Left renal pelvis (tissue), 4 donors: ENCODE measurements at regions not wholly inside any gene's neighbourhood (a gene's known extent, or its start where the extent isn't known, plus 50 kb on each side); places are given as distances from the start of the nearest gene placed in this dataset.
"Not testable (repeated sequence)": the region's sequence is repeated elsewhere in the genome, so short reads cannot be mapped to it uniquely, and the experiment has no call there.

Source experiments
- DNase-seq, 4 donors: peaks; one replicate each; pipeline ENCODE4 v3.0.0-alpha.2; 2013; ENCODE audit warnings: low read depth in 4 of 4, low spot score in 3 of 4

DNA sequence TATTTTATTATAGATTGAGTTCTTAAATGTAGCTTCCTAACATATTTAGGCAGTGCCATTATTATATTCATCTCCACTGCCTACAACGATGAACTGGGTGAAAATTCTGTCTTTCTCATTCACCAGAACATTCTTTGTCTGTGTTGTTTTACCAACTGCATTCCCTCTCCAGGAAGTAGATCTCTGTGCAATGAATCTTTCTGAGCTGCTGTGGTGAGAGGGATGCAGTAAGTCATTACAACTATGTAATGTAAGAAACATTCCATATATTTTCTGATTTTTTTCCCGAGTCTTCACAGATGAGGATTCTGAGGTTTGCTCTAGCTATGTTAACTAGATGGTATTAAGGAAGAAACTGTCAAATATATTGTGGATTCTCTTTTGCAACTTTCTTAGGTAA lies 811.9 kb upstream of the PCDH7 start:
- no peak for DNase-seq

DNA sequence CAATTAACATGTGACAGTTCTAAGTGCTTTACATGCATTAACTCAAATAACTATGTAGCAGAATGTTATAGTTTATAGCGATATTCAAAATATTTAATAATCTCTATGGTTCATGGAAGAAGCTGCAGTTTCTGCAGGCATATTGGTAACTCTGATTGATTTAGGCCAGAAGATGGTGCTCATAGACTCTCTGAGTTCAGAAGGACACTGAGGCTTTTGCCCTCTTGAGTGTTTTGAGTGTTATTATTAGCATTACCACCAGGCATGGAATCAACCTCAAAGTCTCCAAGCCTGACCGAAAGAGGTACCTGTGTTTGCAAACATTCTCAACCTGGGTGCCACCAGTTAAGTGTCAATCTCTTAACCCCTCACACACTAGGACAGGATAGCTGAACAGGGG lies 792.3 kb upstream of the PCDH7 start:
- DNase-seq, result no peak

DNA sequence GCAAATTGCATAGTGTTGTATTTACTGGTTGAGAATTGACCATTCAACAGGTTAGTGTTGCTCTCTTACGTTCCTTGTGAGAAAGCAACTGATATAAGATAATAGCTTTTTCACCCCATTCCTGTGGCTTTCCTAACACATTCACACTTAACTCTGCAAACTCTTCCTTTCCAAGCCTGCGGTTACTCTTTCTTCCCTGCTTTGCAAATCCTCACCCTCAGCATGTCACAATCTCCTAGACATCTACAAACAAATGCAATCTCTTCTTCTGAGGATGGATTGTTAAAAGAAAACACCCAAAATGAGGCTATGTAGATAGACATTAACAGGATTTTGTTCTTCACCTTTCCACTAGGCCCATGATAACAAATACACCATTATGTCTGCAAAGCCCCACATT lies 771.7 kb upstream of the PCDH7 start:
- no peak for DNase-seq

GRCh38 chr4:29948858-29949257 lies 771.3 kb upstream of the PCDH7 start:
- no peak for DNase-seq

DNA sequence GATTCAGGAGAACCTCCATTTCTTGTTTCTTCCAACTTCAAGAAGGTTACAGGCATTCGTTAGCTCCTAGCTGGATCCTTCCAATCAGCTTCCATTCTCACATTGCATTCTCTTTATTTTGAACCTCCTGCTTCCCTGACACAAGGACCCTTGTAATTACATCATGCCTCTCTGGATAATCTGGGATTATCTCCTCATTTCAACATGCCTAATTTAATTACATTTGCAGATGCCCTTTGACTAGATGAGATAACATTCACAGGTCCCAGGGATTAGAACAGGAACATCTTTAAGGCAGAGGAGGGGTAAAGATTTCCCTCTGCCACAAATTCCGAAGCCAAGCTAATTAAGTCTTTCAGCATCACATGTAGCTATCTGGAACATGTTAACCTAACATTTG lies 753.8 kb upstream of the PCDH7 start:
- no peak for DNase-seq

DNA sequence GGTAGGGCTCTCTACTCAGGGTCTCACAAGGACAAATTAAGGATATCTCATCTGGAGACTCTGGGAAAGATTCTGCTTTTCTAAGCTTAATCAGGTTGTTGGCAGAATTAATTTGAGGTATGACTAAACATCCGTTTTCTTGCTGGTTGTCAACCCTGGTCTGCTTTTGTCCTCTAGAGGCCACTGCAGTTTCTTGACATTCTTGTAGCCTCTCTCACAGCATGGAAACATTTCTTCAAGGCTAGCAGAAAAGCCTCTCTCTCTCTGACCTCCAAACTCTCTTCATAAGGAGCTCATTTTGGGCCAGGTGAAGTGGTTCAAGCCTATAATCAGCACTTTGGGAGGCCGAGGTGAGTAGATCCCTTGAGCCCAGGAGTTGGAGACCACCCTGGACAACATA lies 749.5 kb upstream of the PCDH7 start:
- no peak for DNase-seq

GRCh38 chr4:29972121-29972520 lies 748.0 kb upstream of the PCDH7 start:
- DNase-seq, result no peak

- no peak for DNase-seq
These were observed 736.3 kb upstream of the PCDH7 start for GRCh38 chr4:29983890-29984289.

DNA sequence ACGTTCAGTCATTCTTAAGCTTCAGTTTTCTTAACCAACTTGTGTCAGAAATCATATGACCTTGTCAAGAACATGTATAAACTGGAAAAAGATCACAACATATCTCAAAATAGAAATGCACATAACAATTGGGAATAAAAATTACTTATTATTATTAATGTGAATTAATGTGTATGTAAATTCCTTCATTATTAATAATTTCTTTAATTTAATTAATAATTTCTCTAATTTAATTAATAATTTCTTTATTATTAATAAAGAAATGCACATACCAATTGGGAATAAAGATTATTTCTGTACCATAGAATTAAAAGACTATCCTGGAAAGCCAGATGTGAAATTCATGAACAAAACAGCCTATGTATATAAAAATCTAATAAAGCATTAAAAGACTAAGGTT lies 718.5 kb upstream of the PCDH7 start:
- no peak for DNase-seq

DNA sequence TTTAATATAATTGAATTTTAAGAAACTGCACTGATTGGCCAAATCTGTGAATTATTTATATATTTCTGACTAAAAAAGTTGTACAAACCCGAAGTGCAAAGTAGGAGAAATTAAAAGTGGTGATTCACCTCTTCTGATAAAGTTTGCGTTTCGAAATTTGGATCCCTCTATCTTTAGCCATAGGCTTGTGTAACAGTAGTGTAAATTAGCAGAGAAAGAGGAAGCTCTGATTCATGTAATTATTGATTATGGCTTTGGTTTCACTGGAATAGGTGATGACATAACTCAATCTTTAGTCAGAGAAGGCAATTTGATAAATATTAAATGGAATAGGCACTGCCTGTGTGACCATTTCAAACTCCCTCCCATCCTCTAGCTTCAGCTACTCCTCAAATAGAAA lies 717.8 kb upstream of the PCDH7 start:
- no peak for DNase-seq

DNA sequence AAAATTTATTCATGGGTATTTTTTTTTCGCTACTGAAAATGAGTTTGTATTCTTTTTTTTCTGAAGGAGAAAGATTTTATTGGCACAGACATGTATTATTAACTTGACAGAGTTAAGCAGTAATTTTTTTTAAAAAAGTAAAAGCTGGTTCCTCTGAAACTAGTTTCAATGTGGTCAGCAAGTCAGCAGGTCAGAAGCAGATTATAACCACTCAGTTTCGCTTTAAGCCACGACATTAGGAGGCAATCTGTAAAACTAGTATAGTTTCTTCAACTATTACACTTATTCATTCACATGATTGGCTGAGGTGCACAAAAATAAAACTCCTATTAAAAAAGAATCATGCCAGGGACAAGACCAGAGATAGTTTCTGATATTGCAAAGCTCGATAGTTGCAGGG lies 714.2 kb upstream of the PCDH7 start:
- DNase-seq, result no peak

DNA sequence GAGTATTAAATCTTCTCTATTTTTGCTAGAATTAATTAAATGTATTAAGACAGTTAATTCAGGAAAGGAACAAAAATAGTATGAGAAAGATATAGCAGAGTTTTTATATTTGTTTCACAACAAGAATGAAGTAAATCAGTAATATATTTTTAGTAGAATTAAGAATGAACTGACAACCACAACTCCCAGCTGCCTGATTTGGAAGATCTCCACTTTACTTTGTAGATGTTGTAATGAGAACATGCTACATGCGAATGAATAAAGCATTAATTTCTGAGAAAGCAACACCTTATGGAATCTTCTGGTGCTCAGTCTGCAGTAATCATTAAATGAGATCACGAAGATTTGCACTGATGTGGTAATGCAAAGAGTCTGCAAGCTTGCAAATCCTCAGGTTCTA lies 695.6 kb upstream of the PCDH7 start:
- DNase-seq, result no peak

DNA sequence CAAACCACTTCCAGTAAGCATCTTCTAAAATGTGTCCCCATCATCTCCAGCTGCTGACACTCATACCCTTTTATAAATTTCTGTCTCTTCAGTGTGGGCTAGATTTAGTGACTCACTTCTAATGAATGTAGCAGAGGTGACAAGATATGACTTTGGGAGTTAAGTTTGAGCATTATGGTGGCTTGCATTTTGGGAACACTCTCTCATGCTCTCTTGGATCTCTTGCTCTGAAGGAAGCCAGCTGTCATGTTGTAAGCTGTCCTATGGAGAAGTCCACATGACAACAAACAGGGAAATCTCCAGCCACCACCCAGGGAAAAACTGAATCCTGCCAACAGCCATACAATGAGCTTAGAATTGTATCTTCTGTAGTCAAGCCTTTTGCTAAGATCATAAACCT lies 691.3 kb upstream of the PCDH7 start:
- DNase-seq, result peak in 2 of 4 donors; percentile 1 to 8

DNA sequence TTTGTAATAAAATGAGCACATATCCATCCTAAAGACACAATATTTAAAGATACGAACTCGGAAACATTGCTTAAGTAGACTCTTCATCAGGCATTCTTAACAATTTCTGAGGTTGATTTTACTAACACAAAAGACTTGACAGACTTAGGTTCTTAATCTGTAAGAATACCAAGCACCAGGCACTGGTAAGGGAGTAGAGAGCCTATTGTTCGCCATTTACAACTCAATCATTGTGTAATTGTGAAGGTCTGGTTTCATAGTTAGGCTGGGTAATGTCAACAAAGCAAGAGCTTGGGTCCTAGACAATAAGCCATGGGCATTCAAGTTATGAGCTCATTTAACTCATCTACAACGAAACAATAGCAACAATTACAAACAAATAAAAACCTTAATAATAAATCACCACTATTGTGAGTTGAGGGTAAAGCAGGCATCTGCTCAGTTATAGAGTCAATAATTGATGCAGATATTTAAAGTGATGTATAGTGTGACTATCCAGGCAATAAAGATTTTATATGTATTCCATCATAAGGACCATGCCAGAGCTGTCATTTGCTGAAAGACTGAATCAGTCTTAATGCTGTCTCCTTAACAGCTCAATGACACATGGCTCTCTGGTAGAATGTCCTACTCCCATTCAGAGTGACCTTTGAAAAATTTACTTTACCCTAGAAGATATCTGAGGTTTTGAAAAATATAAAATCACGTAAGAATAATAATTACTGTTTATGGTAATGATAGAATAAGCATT lies 664.0 kb upstream of the PCDH7 start:
- no peak for DNase-seq

- no peak for DNase-seq
These were observed 651.9 kb upstream of the PCDH7 start for GRCh38 chr4:30068234-30068633.

- no peak for DNase-seq
These were observed 647.0 kb upstream of the PCDH7 start for GRCh38 chr4:30073011-30073710.

DNA sequence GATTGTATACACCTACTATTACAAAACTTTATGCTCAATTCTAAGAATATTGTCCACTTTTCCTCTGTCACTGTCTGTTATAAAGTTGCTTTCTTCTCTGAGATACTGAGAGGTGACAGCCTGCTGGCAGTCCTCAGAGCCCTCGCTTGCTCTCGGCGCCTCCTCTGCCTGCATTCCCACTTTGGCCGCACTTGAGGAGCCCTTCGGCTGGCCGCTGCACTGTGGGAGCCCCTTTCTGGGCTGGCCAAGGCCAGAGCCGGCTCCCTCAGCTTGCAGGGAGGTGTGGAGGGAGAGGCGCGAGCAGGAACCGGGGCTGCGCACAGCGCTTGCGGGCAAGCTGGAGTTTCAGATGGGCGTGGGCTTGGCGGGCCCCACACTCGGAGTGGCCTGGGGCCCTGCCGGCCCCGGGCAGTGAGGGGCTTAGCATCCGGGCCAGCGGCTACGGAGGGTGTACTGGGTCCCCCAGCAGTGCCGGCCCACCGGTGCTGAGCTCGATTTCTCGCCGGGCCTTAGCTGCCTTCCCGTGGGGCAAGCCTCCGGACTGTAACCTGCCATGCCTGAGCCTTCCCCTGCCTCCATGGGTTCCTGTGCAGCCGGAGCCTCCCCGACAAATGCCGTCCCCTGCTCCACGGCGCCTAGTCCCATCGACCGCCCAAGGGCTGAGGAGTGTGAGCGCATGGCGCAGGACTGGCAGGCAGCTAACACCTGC lies 627.6 kb upstream of the PCDH7 start:
- not testable (repeated sequence) for DNase-seq

- DNase-seq, result no peak
These were observed 625.3 kb upstream of the PCDH7 start for GRCh38 chr4:30094887-30095286.

GRCh38 chr4:30103455-30103854 lies 616.7 kb upstream of the PCDH7 start:
- no peak for DNase-seq

DNA sequence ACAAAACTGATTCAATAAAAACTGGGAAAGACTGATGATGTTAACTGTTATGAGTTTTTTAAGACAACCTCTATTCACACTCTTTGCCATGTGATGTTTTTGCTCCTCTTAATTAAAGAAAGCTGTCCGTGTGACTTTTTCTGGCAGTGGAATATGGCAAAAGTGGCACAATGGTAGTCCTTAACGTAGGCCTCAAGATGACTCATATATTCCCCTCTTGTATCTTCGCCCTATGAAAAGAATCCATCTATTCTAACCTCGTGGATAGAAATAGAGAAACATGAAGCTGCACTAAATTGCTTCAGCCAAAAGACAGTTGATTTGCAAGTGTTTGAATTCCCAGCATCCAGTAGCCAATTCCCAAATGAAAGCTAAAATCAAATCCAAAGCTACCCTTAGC lies 603.8 kb upstream of the PCDH7 start:
- no peak for DNase-seq

- no peak for DNase-seq
These were observed 602.7 kb upstream of the PCDH7 start for GRCh38 chr4:30117433-30117832.

GRCh38 chr4:30122711-30123110 lies 597.5 kb upstream of the PCDH7 start:
- no peak for DNase-seq
